T-cell (primary cell): ENCODE measurements at regions not wholly inside any gene's neighbourhood (a gene's known extent, or its start where the extent isn't known, plus 50 kb on each side); places are given as distances from the start of the nearest gene placed in this dataset.
"Not testable (repeated sequence)": the region's sequence is repeated elsewhere in the genome, so short reads cannot be mapped to it uniquely, and the experiment has no call there.

Experiments used
- ATAC-seq, 4 experiments: fragments of 200-7000 bp in 3 of 4; fragments of 150-1000 bp in 1 of 4; cut with Tn5 transposase; replicated peaks in 1 of 4; 1 replicate in 3 of 4; 2 replicates in 1 of 4; pipeline ENCODE4 v1.10.0; 2021; ENCODE audit warnings: moderate library complexity in 3 of 4, mild to moderate bottlenecking in 2 of 4, moderate number of reproducible peaks in 1 of 4
- CTCF ChIA-PET, 2 donors: fragments of 300-600 bp; sonication (Branson Sonifier 250); formaldehyde crosslinking; loops; one replicate each; lab custom pipeline; 2022; ENCODE audit warnings: antibody characterized with exemption in 2 of 2; lab: Charles Lee
- POLR2A ChIA-PET, 2 donors: fragments of 300-600 bp; sonication (Branson Sonifier 250); formaldehyde crosslinking; loops; one replicate each; lab custom pipeline; 2022; ENCODE audit warnings: antibody characterized with exemption in 2 of 2; lab: Charles Lee
- DNase-seq, 35 experiments: peaks; one replicate each; pipeline versions ENCODE4 v3.0.0 to v3.0.0-alpha.2; 2013 to 2023
- H3K27ac ChIP-seq: one replicate; pipeline ENCODE4 v1.5.1; 2013; ENCODE audit warnings: low read length
- H3K27me3 ChIP-seq, 2 experiments: replicated peaks in 1 of 2; 1 replicate in 1 of 2; 2 replicates in 1 of 2; pipeline versions ENCODE4 v1.6.1 to v1.7.0; 2013; ENCODE audit warnings: low read length in 1 of 2, mixed read lengths in 1 of 2; ENCODE audit not compliant: control insufficient read depth in 2 of 2, insufficient read depth in 2 of 2; ENCODE audit errors: extremely low read depth in 1 of 2
- H3K36me3 ChIP-seq, 2 donors: 1 replicate in 1 of 2; 2 replicates in 1 of 2; pipeline versions ENCODE4 v1.6.1 to v1.7.0; 2013; ENCODE audit warnings: low read length in 1 of 2; ENCODE audit not compliant: control insufficient read depth in 2 of 2, insufficient read depth in 1 of 2; ENCODE audit errors: extremely low read depth in 1 of 2
- H3K4me1 ChIP-seq, 2 experiments: 1 replicate in 1 of 2; 2 replicates in 1 of 2; pipeline versions ENCODE4 v1.6.1 to v1.7.0; 2013; ENCODE audit warnings: low read length in 2 of 2, mixed read lengths in 1 of 2; ENCODE audit not compliant: insufficient read depth in 2 of 2, control insufficient read depth in 1 of 2; ENCODE audit errors: extremely low read depth in 1 of 2
- H3K4me3 ChIP-seq, 2 donors: 1 replicate in 1 of 2; 2 replicates in 1 of 2; pipeline versions ENCODE4 v1.5.1 to v1.7.0; 2013; ENCODE audit warnings: mild to moderate bottlenecking in 2 of 2, low read length in 1 of 2, moderate library complexity in 1 of 2; ENCODE audit not compliant: control insufficient read depth in 1 of 2; ENCODE audit errors: extremely low read depth in 1 of 2
- H3K9me3 ChIP-seq: 2 replicates; pipeline ENCODE4 v1.7.0; 2013
- H3K27ac Mint-ChIP-seq, 2 donors: one replicate each; pipeline ENCODE4 v1.8.0; 2020 to 2021; ENCODE audit warnings: mild to moderate bottlenecking in 2 of 2, mixed read lengths in 2 of 2
- H3K27me3 Mint-ChIP-seq, 2 donors: one replicate each; pipeline ENCODE4 v1.8.0; 2021 to 2022; ENCODE audit warnings: mixed read lengths in 2 of 2
- H3K36me3 Mint-ChIP-seq: one replicate; pipeline ENCODE4 v1.8.0; 2021; ENCODE audit warnings: mixed read lengths
- H3K4me1 Mint-ChIP-seq, 3 donors: one replicate each; pipeline ENCODE4 v1.8.0; 2020 to 2022; ENCODE audit warnings: mixed read lengths in 3 of 3, mild to moderate bottlenecking in 1 of 3
- H3K4me3 Mint-ChIP-seq, 3 donors: one replicate each; pipeline ENCODE4 v1.8.0; 2020 to 2022; ENCODE audit warnings: mild to moderate bottlenecking in 3 of 3, mixed read lengths in 3 of 3, moderate library complexity in 3 of 3
- H3K9me3 Mint-ChIP-seq, 3 donors: one replicate each; pipeline ENCODE4 v1.8.0; 2020 to 2022; ENCODE audit warnings: mixed read lengths in 3 of 3
- WGBS: methylation state at CpG from one replicate; pipeline ENCODE4 v1.1.5; 2013; ENCODE audit warnings: missing lambda C conversion rate; ENCODE audit not compliant: insufficient coverage; 5-methylcytosine and 5-hydroxymethylcytosine counted together

DNA sequence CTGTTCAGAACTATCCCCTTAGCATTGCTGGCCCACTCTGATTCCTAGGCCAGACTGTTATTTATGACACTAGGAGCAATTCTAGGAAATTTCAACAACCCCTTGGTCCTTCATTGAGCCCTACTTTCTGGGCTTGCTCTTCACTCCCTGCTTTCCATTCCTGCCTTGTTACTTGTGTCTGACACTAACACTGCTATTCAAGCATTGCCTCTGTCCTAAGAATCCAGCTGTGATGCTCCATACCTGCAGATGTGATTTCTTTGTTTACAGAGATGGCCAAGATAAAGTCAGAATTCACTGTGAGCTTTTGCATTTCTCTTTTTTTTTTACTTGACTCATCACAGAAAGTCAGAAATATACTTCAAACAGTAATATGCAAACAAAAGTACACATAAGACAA lies 377.2 kb upstream of the GOT2 start:
- Mint-ChIP-seq H3K36me3 (no peaks in the 10 kb centered on the region), H3K9me3 (peaks cover 3 to 19% (median 16%) of the 10 kb centered on the region in 3 donors), H3K27me3 (no peaks in the 10 kb centered on the region), H3K27ac (no peak overlapping the region), H3K4me3 (no peak overlapping the region), H3K4me1 (no peaks in the 10 kb centered on the region)
- H3K27ac ChIP-seq, result no peak overlapping the region
- no peaks in the 10 kb centered on the region for H3K9me3 ChIP-seq
- no peak overlapping the region for H3K4me3 ChIP-seq
- POLR2A ChIA-PET, result no interaction called here
- DNase-seq (no peak), ATAC-seq (no peak)
- H3K27me3 ChIP-seq, result no peaks in the 10 kb centered on the region
- H3K4me1 ChIP-seq, result no peaks in the 10 kb centered on the region
- no peaks in the 10 kb centered on the region for H3K36me3 ChIP-seq
- CTCF ChIA-PET, result no interaction called here

DNA sequence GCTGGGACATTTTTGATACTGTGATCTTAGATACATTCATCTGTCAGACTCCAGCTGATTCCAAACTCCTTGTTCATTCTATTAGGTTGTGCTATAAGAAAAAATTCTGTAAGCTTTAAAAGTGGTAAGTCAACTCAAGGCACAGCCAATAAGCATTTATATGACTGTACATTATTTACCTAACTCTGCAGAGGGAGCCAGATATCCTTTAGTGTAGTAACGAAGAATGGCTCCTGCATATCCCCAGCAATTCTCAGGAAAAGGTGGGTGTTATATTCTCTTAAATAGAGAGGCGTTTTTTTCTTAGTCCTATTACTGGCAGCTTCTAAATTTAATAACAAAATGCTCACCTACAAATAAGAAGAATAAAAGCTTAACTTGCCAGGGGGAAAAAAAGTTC lies 374.3 kb upstream of the GOT2 start:
- ChIA-PET CTCF (no interaction called here), POLR2A (interaction anchor here in 1 of 2 donors (0.6 kb wide), 2 partner anchors 23 to 33 kb away, joined by 3 to 5 read pairs; no protein-coding TSS in a partner anchor)
- H3K9me3 ChIP-seq, result no peaks in the 10 kb centered on the region
- ATAC-seq, result no peak
- H3K4me3 ChIP-seq, result no peak overlapping the region
- H3K27me3 ChIP-seq, result no peaks in the 10 kb centered on the region
- no peak overlapping the region for H3K4me3 Mint-ChIP-seq
- WGBS, result no CpG with 5 or more reads among the region's 2 CpGs
- no peaks in the 10 kb centered on the region for H3K27me3 Mint-ChIP-seq
- no peak for DNase-seq
- peaks cover 3 to 19% (median 16%) of the 10 kb centered on the region in 3 donors for H3K9me3 Mint-ChIP-seq
- no peak overlapping the region for H3K27ac ChIP-seq
- H3K4me1 ChIP-seq, result no peaks in the 10 kb centered on the region
- H3K36me3 Mint-ChIP-seq, result no peaks in the 10 kb centered on the region
- H3K4me1 Mint-ChIP-seq, result no peaks in the 10 kb centered on the region
- no peaks in the 10 kb centered on the region for H3K36me3 ChIP-seq
- H3K27ac Mint-ChIP-seq, result no peak overlapping the region

GRCh38 chr16:59096682-59097081 lies 362.6 kb upstream of the GOT2 start:
- WGBS, result 93% methylated on average over 5 of the region's 9 CpGs
- H3K4me1 ChIP-seq, H3K4me3 ChIP-seq, H3K27me3 Mint-ChIP-seq, H3K27me3 ChIP-seq, H3K36me3 Mint-ChIP-seq, H3K4me1 Mint-ChIP-seq, H3K27ac ChIP-seq, H3K27ac Mint-ChIP-seq, ATAC-seq, CTCF ChIA-PET, DNase-seq, H3K36me3 ChIP-seq, POLR2A ChIA-PET, H3K9me3 ChIP-seq, H3K4me3 Mint-ChIP-seq: not testable (repeated sequence)
- peaks cover 0 to 19% (median 4%) of the 10 kb centered on the region in 3 donors for H3K9me3 Mint-ChIP-seq

GRCh38 chr16:59090541-59090940 lies 356.4 kb upstream of the GOT2 start:
- ChIA-PET CTCF (no interaction called here), POLR2A (no interaction called here)
- ATAC-seq (no peak), DNase-seq (no peak)
- no peak overlapping the region for H3K27ac ChIP-seq
- Mint-ChIP-seq H3K4me3 (no peak overlapping the region), H3K36me3 (no peaks in the 10 kb centered on the region), H3K9me3 (peaks cover 4 to 17% (median 4%) of the 10 kb centered on the region in 3 donors), H3K27ac (no peak overlapping the region), H3K27me3 (peaks cover 0 to 4% of the 10 kb centered on the region in 2 donors), H3K4me1 (no peaks in the 10 kb centered on the region)
- no CpG with 5 or more reads among the region's 1 CpG for WGBS
- H3K27me3 ChIP-seq, result no peaks in the 10 kb centered on the region
- no peaks in the 10 kb centered on the region for H3K4me1 ChIP-seq
- no peaks in the 10 kb centered on the region for H3K36me3 ChIP-seq
- H3K9me3 ChIP-seq, result no peaks in the 10 kb centered on the region
- H3K4me3 ChIP-seq, result no peak overlapping the region

DNA sequence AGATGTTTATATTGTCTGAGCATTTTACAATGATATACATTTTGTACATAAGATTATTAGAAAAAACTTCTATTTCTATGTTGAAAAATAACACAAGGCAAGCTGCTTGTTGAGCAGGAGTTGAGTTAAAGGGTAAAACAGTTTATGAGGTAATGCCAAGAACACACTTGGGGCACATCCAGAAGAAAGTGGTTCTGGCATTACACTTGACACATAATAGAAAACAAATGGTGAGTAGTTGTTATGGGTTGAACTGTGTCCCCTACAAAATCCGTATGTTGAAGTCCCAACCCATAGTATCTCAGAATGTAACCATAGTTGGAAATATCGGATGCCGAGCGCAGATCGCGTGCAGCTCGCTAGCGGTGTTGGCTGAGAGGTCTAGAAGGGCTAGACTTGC lies 354.3 kb upstream of the GOT2 start:
- Histone ChIP-seq H3K36me3 (no peaks in the 10 kb centered on the region), H3K27me3 (no peaks in the 10 kb centered on the region), H3K9me3 (no peaks in the 10 kb centered on the region), H3K27ac (no peak overlapping the region), H3K4me3 (no peak overlapping the region), H3K4me1 (no peaks in the 10 kb centered on the region)
- ChIA-PET CTCF (no interaction called here), POLR2A (no interaction called here)
- H3K4me3 Mint-ChIP-seq, result no peak overlapping the region
- no peaks in the 10 kb centered on the region for H3K4me1 Mint-ChIP-seq
- 100% methylated on average over 6 of the region's 8 CpGs for WGBS
- H3K27me3 Mint-ChIP-seq, result peaks cover 0 to 4% of the 10 kb centered on the region in 2 donors
- DNase-seq, result no peak
- no peak overlapping the region for H3K27ac Mint-ChIP-seq
- H3K36me3 Mint-ChIP-seq, result no peaks in the 10 kb centered on the region
- H3K9me3 Mint-ChIP-seq, result peaks cover 4 to 12% (median 6%) of the 10 kb centered on the region in 3 donors
- ATAC-seq, result no peak

DNA sequence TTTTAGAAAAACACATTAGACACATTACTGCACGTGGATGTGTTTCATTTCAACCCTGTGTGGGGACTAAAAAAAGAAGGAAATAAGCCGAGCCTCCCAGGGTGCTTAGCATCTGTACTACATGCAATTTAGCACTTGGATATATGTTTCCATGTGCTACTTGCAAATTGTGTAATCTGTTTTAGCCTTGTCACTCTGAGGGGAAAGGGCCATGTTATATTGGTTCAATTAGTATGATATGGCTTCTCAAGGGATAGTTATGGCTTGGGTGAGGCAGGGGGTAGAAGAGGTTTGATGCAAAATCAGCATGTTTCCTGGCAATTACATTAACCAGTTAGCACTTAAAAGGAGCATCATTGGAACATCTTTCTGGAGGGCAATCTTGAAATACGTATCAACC lies 353.5 kb upstream of the GOT2 start:
- Histone ChIP-seq H3K4me1 (no peaks in the 10 kb centered on the region), H3K27ac (no peak overlapping the region), H3K27me3 (no peaks in the 10 kb centered on the region), H3K9me3 (no peaks in the 10 kb centered on the region), H3K36me3 (no peaks in the 10 kb centered on the region), H3K4me3 (no peak overlapping the region)
- Mint-ChIP-seq H3K27ac (no peak overlapping the region), H3K4me3 (no peak overlapping the region), H3K9me3 (peaks cover 4 to 15% (median 7%) of the 10 kb centered on the region in 3 donors), H3K4me1 (no peaks in the 10 kb centered on the region), H3K27me3 (peaks cover 0 to 4% of the 10 kb centered on the region in 2 donors), H3K36me3 (no peaks in the 10 kb centered on the region)
- ATAC-seq (no peak), DNase-seq (no peak)
- CTCF ChIA-PET, result no interaction called here
- POLR2A ChIA-PET, result no interaction called here
- 100% methylated on average over 1 of the region's 3 CpGs for WGBS

DNA sequence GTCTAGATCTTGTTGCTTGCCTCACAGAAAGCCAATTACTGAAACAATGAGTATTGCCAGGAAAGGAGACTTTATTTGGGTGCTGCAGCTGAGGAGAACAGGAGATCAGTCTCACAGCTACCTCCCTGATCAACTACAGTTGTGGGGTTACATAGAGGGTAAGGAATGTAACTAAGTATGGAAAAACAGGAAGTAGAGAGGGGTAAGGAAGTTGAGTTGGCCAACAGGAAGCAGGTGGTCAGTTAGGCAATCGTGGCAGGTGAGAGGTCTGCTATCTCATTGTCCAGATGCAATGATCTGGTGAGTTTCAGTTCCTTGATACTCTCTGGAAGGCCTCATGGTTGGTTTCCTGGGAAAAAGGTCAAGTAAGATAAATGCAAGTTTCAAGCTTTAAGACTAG lies 333.1 kb upstream of the GOT2 start:
- ChIA-PET CTCF (no interaction called here), POLR2A (no interaction called here)
- Mint-ChIP-seq H3K9me3 (peaks cover 9 to 20% (median 10%) of the 10 kb centered on the region in 3 donors), H3K4me1 (no peaks in the 10 kb centered on the region), H3K27ac (no peak overlapping the region), H3K4me3 (no peak overlapping the region), H3K27me3 (no peaks in the 10 kb centered on the region), H3K36me3 (no peaks in the 10 kb centered on the region)
- Histone ChIP-seq H3K9me3 (no peaks in the 10 kb centered on the region), H3K4me3 (no peak overlapping the region), H3K27ac (no peak overlapping the region), H3K4me1 (no peaks in the 10 kb centered on the region), H3K36me3 (no peaks in the 10 kb centered on the region), H3K27me3 (no peaks in the 10 kb centered on the region)
- WGBS, result 0% methylated on average over 1 of the region's 1 CpG
- ATAC-seq (no peak), DNase-seq (no peak)
